Putamen (tissue), 1 donor: ENCODE measurements at regions not wholly inside any gene's neighbourhood (a gene's known extent, or its start where the extent isn't known, plus 50 kb on each side); places are given as distances from the start of the nearest gene placed in this dataset.

Experiments
- DNase-seq: peaks from one replicate; pipeline ENCODE4 v3.0.0-alpha.2; 2016; ENCODE audit warnings: low spot score

DNA sequence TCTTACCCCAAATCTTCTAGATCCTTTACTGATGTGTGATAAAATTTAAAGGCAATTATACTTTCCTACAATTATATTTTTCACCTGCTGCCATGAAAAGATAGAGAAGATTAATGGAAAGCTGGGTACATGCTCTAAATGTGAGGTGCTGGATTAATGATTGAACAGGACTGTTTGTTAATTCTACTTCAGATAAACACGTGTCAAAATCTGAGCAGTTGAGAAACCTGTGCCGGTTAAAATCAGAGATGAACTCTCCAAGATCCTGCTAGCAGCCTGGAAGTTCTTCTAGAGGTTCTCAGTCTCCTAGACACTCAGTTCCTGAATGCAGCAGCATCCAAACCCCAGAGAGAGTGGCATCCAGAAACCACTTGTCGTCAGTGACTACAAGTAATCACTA, 69.2 kb downstream of the INHBA start:
- no peak for DNase-seq

DNA sequence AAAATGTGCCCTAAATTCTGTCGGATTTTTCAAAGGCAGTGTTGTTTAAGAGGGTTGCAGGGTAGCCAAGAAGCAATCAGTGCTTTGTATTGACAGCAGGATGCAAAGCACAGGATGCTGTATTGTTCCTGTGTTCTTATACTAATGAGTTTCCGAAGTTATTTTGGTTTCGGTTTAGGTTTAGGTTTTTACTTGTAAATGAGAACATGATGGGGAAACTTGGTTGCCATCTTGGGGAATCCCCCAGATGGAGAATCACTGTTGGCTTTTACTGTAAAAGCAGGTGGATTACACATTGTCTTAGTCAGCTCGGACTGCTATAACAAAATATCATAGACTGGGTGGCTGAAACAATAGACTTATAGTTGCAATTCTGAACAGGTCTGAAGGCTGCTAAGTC, 72.1 kb downstream of the INHBA start:
- no peak for DNase-seq

DNA sequence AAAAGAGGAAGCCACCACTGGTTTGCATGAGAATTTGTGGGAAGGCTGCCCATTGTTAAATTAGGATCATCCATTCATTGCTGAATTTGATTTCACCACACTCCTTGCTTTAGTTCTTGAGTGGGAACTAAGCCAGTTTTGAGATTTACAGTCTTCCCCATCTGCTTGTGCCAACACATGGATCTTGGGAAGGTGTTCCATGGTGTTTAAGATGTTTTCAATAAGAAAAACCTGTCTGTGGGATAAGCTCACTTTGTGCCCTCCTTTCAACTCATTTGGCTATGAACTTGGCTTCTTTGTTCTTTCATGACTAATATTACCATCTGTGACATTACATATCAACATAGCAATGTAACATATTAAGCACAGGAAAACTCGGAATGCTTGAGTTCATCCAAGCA, 73.2 kb downstream of the INHBA start:
- DNase-seq = no peak

DNA sequence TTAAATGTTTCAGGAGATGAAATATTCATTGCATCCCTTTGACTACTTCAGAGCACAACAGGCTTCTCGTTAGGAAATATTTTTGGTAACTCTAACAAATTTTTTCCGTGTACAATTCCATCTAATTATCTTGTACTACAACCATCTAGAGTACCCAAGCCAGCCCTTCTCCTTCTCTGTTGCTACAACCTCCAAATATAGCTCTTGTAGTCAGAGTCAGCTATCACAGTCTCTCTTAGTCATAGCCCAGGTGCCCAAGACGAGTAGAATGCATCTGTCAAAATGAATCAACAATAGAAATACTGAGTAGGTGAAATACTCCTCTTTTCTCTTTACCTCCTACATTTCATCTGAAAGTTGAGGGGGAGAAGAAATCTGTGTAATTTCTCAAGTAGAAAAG, 74.0 kb downstream of the INHBA start:
- DNase-seq = peak; percentile 65

DNA sequence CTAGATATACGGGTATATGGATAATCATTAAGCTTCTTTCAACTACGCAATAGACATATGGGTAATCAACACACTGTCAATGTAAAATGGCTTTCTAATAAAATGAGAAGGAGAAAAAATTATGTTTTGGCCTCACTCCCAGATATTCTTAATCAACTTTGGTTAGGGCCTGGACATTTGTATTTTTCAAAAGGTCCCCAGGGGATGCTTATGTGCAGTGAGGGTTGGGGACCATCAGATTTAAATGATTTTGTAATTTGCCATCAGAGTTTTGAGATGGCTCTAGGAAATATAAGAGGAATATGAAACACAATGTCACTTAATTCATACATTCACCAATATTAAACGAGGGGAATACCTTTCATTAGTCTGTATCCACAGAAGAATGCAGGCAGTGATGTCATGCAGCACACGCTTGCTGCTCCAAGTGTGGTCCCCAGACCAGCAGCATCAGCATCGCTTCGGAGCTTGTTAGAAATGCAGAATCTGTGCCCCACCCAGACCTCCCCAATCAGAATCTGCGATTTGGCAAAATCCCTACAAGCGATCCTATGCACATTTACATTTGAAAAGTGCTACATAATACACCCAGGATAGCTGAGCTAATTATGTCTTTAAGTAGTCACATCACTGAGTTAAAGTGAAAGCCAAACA, 75.1 kb downstream of the INHBA start:
- no peak for DNase-seq

DNA sequence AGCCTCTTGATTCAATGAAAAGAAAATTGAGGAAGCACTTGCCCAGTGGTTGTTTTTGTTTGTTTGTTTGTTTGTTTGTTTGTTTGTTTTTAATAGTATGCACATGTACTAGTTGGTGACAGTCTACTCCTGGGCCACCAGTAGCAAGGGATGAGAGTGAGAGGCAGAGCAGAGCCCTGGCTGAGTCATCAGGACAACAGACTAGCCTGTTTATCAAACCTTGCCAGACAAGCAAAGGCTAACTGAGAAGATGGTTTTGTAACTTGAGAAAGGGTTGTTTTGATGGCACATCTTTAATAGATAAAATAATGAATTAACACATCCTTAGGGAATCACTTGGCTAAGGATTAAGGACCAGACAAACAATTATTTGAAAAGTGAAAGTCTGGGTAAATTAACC, 78.1 kb downstream of the INHBA start:
- DNase-seq = no peak

DNA sequence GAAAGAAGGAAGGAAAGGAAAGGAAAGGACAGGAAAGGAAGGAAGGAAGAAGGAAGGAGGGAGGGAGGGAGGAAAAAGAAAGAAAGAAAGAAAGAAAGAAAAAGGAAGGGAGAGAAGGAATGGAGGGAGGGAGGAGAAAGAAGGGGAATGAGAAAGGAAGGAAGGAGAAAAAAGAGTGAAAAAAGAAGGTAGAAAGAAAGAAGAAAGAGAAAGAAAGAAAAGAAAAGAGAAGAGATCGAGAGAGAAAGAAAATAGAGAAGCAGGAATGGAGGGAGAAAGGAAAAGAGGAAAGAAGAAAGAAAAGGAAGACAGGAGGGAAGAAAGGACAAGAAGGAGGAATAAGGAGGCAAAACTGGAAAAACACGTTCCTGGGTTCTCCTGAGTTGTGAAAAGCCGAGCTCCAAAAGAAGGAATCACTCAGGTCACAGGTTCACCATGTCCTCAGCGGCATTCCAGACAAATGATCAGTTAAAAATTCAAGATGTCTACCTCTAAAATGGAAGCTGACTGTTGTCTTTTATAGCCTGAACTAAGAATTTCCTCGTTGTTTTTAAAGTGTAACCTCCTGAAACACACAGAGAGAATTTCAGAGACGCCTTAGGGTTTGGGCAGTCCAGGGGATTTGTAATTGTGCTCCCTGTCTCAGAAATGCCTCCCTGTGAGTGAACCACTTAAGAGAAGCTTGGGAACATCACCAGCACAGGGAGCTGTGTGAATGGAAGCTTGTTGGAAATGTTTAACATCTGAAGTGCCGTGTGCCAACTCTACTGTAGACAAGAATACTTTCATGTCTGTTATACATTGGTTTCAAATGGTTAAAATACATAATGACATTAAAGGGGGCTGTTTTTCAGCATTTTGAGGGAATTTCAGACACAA, 80.7 kb downstream of the INHBA start:
- no peak for DNase-seq

DNA sequence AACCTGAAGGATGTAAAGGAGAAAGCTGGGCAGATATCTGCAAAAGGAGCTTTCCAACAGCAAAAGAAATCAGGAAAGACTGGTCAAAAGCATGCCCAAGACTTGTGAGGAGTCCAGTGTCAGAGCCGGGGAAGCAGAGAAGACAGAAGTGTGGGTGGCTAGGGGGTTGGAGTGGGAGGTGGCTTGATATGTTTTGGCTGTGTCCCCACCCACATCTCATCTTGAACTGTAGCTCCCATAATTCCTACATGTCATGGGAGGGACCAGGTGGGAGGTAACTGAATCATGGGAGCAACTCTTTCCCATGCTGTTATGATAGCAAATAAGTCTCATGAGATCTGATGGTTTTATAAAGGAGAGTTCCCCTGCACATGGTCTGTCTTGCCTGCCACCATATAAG, 84.9 kb downstream of the INHBA start:
- DNase-seq = no peak

DNA sequence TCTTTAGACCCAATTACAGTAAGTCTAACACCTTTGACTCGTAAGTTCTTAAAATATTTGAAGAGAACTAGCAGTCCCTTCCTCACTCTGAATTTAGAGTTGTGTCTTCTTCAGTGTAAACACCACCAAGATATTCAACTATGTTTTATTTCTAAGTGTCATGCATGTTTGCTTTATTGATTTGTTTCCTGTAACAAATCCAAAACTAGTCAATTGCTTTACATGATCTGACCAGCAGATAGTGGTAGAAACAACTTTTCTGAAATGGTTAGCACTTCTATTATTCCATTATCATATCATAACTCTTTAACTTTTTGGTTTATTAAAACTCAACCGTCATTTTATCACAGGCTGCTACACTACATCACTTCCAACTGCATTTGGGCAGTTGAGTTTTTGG, 90.1 kb downstream of the INHBA start:
- no peak for DNase-seq

DNA sequence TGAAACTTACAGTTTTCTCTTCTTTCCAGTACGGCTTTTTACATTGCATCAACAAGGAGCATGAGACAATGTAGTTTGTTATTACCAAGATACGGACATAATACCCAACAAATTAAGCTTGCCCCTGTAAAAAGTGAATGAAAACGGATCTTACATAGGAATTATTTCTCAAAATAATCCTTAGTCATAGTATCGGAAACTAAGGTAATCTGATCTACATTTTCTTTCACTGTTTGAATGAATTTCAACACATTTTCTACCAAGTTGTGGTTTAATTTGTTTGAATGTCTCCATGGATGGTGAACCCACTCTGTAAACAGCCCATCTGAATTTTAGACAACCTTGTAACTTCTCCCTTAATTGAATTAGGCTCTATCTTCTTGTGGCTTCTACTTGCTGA, 90.5 kb downstream of the INHBA start:
- DNase-seq = no peak

DNA sequence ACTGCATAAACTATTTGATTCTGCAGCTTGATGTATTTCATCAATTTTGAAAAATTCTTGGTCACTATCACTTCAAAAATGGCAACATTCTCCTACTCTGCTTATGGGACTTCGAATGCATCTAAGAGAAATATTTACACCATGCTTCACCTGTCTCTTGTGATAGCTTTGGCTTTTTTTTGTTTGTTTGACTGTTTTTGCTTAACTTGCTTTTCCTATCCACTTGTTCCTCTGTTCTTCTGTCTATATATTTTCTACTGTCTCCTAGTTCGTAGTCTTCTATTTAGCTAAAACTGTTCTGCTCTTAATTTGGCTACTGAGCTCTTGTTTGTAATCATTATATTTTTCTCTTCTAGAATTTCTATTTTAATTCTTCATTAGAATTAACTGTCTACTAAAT, 94.4 kb downstream of the INHBA start:
- no peak for DNase-seq

DNA sequence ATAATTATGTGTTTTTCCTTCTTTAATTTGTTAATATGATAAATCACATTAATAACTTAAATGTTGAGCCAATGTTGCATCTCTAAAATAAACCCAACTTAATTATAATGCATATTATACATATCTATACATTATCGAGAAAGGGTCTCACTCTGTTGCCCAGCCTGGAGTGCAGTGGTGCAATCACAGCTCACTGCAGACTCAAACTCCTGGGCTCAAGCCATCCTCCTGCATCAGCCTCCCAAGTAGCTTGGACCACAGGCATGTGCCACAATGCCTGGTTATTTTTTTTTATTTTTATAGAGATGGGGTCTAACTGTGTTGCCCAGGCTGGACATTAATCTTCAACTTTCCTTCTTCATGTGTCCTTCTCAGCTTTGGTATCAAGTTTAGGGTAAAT, 98.9 kb downstream of the INHBA start:
- no peak for DNase-seq

DNA sequence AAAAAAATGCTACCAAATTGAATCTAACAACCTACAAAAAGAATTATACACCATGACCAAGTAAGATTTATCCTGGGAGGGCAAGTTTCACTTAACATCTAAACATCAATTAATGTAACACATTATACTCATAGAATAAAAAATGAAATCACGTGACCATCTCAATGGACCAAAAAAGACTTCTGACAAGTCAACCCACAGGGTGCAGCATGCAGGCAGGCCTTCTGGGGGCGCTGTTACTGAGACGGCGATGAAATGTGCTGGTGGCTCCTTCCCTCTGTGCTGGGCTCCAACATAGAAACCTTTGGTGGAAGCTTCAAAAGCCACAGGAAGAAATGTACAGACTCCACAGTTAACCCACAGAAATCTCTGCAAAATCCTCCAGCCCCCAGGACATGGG, 103.1 kb downstream of the INHBA start:
- DNase-seq = no peak

DNA sequence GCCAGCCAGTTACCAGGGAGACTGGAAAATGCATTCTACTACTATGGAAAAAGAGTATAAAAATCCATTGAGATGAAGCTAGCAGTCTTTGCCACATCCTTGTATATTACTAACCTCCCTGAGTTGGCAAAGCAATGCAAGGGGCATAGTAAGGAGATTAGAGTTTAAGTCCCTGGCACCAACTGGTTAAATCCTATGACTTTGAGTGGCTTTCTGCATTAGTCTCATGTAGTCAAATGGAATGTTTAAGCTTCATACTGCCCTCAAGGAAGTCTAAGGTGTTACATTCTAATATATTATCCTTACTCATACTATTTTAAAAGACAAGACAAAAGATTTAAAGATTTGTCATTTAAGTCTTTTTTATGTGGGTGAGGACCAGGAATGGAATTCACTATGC, 110.1 kb downstream of the INHBA start:
- DNase-seq = no peak

DNA sequence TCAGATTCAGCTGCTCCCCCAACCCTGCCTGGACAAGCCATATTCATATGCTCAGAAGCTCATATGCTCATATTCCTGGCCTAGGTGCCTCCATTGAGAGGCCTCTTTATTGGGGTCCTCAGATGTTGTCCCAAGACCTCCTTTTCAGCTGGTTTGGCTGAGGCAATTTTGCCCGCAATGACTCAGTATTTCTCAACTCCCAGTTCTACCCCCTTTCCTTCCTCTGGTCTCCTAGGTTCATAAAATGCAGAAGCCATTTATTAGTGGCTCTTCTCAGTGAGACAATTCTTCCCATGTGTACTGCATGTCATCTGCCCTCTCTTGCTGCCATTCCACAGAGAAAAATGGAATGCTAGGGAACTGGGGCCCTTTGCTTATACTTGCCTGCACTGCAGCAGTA, 110.7 kb downstream of the INHBA start:
- no peak for DNase-seq

DNA sequence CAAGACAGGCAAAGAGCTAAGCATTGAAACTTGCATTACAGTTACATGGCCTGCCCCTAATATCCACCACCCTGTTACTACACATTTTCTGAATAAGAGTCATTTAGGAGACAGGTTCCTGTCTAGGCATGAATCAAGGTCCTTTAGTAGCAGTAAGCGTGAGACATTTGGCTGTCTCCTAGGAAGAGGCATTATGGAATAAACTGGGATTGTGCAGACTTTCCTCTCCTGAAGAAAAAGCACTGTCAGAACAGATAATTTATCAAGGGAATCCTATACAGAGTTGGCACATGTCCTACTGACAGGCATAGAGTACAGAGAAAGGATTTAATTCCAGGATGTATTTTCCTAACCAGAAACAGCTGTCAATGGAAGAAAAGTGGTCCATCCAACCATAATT, 111.9 kb downstream of the INHBA start:
- no peak for DNase-seq

DNA sequence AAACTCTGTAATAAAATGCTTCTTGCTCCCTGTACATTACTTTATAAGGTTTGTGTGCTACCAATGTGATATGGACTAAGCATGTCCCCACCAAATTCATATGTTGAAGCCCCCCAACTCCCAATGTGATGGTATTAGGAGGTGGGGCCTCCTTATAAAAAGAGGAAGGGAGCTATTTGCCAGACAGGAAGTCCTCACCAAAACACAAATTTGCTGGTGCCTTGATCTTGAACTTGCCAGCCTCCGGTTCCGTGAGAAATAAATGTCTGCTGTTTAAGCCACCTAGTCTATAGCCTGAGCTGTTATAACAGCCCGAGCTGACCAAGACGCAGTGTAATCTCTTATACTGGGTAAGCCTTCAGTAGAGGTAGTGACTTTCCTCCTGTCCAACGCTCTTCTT, 114.5 kb downstream of the INHBA start:
- no peak for DNase-seq

DNA sequence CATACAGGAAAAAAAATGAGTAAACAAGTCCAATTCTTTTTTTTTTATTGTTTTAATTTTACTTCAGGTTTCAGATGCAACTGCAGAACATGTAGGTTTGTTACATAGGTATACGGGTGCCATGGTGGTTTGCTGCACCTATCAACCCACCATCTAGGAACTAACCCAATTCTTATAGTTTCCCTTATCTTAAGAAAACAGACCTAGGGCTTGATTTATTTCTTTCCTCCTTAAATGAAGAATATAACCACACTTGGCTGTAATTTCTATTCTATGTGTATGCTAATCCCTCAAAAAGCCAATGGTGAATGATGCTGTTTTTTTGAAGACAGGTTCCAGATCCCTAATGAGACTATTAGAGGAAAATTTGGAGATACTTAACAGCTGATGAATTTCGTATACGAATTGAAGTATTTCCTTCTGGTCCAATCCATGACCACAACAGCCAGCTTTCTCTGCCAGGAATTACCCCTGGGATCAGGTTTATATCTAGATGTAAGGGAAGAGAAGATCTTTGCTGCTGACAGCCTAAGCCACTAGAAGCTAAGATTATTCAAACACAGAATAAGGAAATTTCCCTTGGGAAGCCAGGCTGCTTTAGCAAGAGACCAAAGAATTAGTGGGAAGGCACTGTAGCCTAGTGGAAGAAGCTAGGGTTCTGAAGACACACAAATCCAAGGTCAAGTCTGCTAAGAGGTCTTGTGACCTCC, 115.8 kb downstream of the INHBA start:
- DNase-seq = no peak

DNA sequence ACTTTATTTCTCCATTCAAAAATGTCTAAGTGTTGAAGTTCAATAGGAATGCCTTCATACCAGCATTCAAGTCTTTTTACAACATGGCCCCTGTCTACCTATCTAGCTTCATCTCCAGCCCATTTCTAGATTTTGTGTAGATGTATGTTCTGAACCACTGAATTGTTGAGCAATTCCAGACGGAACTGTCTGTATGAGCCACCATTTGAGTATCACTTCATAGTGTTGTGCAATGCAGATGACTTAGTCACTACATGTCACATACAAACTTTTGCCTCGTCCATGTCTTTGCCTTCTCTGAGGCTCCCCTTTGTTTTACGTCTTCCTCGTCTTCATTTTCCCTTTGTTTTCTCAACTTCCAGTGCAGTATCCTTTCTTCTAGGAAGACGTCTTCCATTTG, 118.1 kb downstream of the INHBA start:
- DNase-seq = no peak

DNA sequence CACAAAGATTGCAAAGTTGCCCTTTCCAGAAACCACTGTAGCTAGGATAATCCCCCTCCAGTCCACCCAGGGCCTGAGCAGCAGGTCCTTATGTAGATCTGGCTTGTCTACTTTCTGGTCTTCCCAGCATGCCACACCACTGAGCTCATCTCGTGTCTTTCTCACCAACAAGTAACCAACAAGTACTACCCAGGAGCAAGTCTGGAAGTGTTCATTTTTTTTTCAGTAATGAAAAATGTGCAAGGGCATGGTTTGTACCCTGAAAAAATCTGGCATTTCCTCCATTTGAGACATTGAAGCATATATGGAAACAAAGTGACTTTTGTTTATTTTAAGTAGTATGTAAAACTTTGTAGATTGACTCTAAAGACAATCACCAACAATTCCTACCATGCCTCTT, 120.8 kb downstream of the INHBA start:
- no peak for DNase-seq

DNA sequence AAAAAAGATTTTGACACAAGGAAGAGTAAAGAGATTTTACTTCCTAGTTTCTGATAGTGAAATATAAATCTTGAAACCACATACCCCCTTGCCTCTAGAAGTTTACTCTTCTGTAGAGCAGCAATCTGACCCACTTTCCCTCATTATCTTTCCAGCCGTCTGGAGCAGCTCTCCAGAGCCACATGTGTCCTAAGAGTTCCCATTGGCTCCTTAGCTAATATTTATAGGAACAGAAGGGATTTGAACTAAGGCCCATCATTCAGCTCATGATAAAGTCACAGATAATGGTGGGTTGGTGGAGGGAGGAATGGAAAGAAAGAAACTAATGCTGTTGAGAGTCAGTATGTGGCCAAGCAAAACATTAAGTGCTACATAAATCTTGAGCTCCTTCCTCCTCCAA, 121.8 kb downstream of the INHBA start:
- no peak for DNase-seq

DNA sequence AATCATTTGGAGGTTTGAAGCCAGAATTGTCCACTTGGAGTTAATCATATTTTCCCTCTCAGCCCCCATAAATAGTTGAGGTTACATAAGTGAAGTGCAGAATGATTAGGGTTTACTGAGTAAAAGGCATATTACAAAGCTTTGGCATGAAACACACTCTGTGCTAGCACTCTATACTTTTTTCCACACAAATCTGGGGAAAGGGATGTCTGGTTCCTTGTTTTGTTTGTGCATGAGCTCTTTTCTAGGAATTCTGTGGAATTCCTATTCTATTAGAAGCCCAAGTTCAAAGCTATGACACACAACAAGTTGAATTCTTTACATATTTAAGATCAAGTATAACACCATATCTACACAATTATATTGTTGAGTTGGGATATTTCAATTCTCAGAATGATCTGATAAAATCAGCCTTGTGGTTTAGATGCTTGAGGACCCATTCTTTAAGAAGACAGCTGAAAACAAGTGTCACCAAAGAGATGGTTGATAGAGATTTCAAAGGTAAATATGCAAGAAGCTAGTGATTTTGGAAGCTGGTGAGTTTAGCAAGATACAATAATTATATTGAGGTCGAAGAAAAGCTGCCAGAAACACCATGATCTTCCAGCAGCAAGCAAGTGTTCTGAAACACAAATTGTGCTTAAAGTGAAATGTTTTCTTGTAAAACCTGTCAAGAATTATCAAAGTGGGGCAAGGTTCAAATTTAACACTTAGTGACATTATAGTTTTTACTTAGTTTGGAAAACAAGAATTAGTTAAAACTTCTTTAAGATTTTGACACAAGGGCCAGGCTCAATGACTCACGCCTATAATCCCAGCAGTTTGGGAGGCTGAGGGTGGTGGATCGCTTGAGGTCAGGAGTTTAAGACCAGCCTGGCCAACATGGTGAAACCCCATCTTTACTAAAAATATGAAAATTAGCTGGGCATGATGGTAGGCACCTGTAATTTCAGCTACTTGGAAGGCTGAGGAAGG, 122.6 kb downstream of the INHBA start:
- no peak for DNase-seq
